ENCODE measurements at regions not wholly inside any gene's neighbourhood (a gene's known extent, or its start where the extent isn't known, plus 50 kb on each side); places are given as distances from the start of the nearest gene placed in this dataset.

- TF ChIP-seq EZH2 (IDR thresholded peaks at IDR 0.05; ENCODE audit: low read length) (no peak), CTCF (optimal IDR thresholded peaks at IDR 0.05 in 1 of 3, IDR thresholded peaks at IDR 0.05 in 1 of 3, conservative IDR thresholded peaks at IDR 0.05 in 1 of 3; ENCODE audit: extremely low read depth in 1 of 3, insufficient read depth in 2 of 3, low read length in 3 of 3) (no peak)
These were observed 323.9 kb downstream of the FOXA2 start for GRCh38 chr20:22260506-22260905.
